ENCODE measurements at regions not wholly inside any gene's neighbourhood (a gene's known extent, or its start where the extent isn't known, plus 50 kb on each side); places are given as distances from the start of the nearest gene placed in this dataset.

DNA sequence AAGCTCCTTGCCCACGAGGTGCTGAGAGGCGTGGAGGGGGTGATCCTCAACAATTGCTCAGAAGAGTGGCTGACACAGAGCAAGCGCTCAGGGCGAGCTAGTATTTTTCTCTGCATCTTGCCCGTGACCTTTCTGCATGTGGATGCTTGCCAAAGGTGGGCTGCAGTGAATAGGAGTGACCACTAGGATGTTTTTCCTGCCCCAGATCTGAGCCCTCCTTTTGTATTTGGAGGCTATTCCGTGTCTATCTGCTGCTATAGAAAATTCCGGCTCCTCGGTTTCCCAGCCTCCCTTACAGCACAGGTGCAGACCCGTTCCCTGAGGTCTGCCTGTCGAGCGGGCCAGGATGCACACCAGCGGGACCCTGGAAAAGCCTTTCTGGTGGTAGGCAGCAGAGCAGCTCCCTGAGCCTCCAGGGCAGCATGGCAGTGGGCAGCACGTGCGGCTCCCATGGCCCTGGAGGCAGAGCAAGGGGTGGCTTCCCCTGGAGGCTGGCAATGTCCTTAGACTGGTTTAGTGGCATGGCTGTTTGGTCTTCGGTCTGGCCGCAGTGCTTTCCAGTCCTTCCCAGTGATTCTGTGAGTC lies 145.1 kb upstream of the PCBD1 start:
- TF ChIP-seq, protein P1, sequence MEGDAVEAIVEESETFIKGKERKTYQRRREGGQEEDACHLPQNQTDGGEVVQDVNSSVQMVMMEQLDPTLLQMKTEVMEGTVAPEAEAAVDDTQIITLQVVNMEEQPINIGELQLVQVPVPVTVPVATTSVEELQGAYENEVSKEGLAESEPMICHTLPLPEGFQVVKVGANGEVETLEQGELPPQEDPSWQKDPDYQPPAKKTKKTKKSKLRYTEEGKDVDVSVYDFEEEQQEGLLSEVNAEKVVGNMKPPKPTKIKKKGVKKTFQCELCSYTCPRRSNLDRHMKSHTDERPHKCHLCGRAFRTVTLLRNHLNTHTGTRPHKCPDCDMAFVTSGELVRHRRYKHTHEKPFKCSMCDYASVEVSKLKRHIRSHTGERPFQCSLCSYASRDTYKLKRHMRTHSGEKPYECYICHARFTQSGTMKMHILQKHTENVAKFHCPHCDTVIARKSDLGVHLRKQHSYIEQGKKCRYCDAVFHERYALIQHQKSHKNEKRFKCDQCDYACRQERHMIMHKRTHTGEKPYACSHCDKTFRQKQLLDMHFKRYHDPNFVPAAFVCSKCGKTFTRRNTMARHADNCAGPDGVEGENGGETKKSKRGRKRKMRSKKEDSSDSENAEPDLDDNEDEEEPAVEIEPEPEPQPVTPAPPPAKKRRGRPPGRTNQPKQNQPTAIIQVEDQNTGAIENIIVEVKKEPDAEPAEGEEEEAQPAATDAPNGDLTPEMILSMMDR (IDR thresholded peaks at IDR 0.05), result no peak
- TF ChIP-seq POLR2A (IDR thresholded peaks at IDR 0.05), result no peak
